Nephron (organoid): ENCODE measurements at regions not wholly inside any gene's neighbourhood (a gene's known extent, or its start where the extent isn't known, plus 50 kb on each side); places are given as distances from the start of the nearest gene placed in this dataset.

ENCODE experiments used
- H3K27ac Mint-ChIP-seq, 3 experiments: 2 replicates each; pipeline ENCODE4 v1.8.0; 2020; ENCODE audit warnings: mixed read lengths in 3 of 3, mild to moderate bottlenecking in 2 of 3, moderate library complexity in 1 of 3
- H3K27me3 Mint-ChIP-seq: 2 replicates; pipeline ENCODE4 v1.8.0; 2021; ENCODE audit warnings: low read depth, mild to moderate bottlenecking, moderate library complexity, mixed read lengths
- H3K36me3 Mint-ChIP-seq: 2 replicates; pipeline ENCODE4 v1.8.0; 2020; ENCODE audit warnings: low read depth, mixed read lengths
- H3K4me1 Mint-ChIP-seq: 2 replicates; pipeline ENCODE4 v1.8.0; 2020; ENCODE audit warnings: mixed read lengths
- H3K4me3 Mint-ChIP-seq, 3 experiments: 2 replicates each; pipeline ENCODE4 v1.8.0; 2020; ENCODE audit warnings: mild to moderate bottlenecking in 3 of 3, mixed read lengths in 3 of 3, moderate library complexity in 2 of 3
- H3K9me3 Mint-ChIP-seq: 2 replicates; pipeline ENCODE4 v1.8.0; 2020; ENCODE audit warnings: mixed read lengths
- TF ChIP-seq, protein P1 (sequence below), 3 experiments: fragments of 200-600 bp; sonication (generic); IDR thresholded peaks; one replicate each; pipeline ENCODE4 v1.5.0; 2021; ENCODE audit warnings: antibody characterized with exemption in 3 of 3; ENCODE audit not compliant: unreplicated experiment in 3 of 3

- Mint-ChIP-seq H3K4me3 (no peak overlapping the region), H3K27me3 (peaks cover 8% of the 10 kb centered on the region), H3K4me1 (peaks cover 27% of the 10 kb centered on the region), H3K9me3 (peaks cover 21% of the 10 kb centered on the region), H3K27ac (peak overlapping the region; percentile 53 to 88 (median 64)), H3K36me3 (peaks cover 3% of the 10 kb centered on the region)
- TF ChIP-seq, protein P1, sequence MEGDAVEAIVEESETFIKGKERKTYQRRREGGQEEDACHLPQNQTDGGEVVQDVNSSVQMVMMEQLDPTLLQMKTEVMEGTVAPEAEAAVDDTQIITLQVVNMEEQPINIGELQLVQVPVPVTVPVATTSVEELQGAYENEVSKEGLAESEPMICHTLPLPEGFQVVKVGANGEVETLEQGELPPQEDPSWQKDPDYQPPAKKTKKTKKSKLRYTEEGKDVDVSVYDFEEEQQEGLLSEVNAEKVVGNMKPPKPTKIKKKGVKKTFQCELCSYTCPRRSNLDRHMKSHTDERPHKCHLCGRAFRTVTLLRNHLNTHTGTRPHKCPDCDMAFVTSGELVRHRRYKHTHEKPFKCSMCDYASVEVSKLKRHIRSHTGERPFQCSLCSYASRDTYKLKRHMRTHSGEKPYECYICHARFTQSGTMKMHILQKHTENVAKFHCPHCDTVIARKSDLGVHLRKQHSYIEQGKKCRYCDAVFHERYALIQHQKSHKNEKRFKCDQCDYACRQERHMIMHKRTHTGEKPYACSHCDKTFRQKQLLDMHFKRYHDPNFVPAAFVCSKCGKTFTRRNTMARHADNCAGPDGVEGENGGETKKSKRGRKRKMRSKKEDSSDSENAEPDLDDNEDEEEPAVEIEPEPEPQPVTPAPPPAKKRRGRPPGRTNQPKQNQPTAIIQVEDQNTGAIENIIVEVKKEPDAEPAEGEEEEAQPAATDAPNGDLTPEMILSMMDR (IDR thresholded peaks at IDR 0.05; ENCODE audit: unreplicated experiment in 3 of 3): no peak
Observed at GRCh38 chr7:117836-118614, 74.3 kb upstream of the FAM20C start.

- Mint-ChIP-seq H3K4me3 (peak overlapping the region in 1 of 3 experiments; percentile 53), H3K9me3 (peaks cover 13% of the 10 kb centered on the region), H3K27ac (peak overlapping the region; percentile 85 to 90 (median 88)), H3K4me1 (peaks cover 32% of the 10 kb centered on the region), H3K27me3 (peaks cover 12% of the 10 kb centered on the region), H3K36me3 (no peaks in the 10 kb centered on the region)
- TF ChIP-seq, protein P1 (IDR thresholded peaks at IDR 0.05; ENCODE audit: unreplicated experiment in 3 of 3): no peak
Observed at GRCh38 chr7:118615-119391, 73.6 kb upstream of the FAM20C start.

- Mint-ChIP-seq H3K4me1 (peaks cover 33% of the 10 kb centered on the region), H3K36me3 (no peaks in the 10 kb centered on the region), H3K9me3 (peaks cover 5% of the 10 kb centered on the region), H3K27me3 (peaks cover 12% of the 10 kb centered on the region), H3K27ac (peak overlapping the region; percentile 85 to 88 (median 86)), H3K4me3 (no peak overlapping the region)
- TF ChIP-seq, protein P1 (IDR thresholded peaks at IDR 0.05; ENCODE audit: unreplicated experiment in 3 of 3): no peak
Observed at GRCh38 chr7:119392-120163, 72.8 kb upstream of the FAM20C start.

DNA sequence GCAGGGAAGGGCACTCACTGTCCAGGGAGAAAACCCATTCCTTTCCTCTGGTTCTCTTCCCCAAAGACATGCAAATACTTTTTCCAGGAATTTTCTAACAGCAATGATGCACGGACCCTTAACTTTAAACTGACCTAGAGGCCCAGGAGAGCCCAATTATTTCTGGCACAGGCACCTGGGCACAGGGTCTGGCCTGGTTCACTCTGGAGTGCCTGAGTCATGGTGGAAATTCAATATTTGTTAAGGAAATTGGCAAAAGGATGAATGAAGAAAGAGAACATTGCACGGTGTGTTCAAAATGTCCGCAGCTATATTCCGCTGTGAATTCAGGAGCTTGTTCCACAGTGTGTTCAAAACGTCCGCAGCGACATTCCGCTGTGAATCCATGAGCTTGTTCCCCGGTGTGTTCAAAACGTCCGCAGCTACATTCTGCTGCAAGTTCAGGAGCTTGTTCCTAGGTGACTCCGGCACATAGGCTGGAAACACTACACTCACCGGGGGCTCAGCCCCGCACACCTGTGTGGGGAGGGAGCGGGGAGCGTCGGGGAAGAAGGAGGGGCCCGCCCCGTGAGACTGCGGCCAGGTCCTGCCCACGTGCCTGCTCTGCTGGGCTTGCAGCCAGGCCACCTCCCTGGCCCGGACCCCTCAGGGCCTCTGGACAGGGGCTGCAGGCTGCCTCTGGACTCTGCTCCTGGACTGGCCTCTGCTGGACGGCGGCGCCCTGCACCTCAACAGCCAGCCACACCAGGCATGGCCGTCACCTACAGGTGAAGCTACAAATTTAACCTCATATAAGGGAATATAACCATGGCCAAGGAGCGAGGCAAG is 72.0 kb upstream of the FAM20C start:
- no peak overlapping the region for H3K4me3 Mint-ChIP-seq
- H3K27ac Mint-ChIP-seq: peak overlapping the region; percentile 85 to 88 (median 86)
- H3K27me3 Mint-ChIP-seq: peaks cover 9% of the 10 kb centered on the region
- peaks cover 2% of the 10 kb centered on the region for H3K9me3 Mint-ChIP-seq
- H3K36me3 Mint-ChIP-seq: no peaks in the 10 kb centered on the region
- peaks cover 33% of the 10 kb centered on the region for H3K4me1 Mint-ChIP-seq
- TF ChIP-seq, protein P1 (IDR thresholded peaks at IDR 0.05; ENCODE audit: unreplicated experiment in 3 of 3): no peak
